ENCODE measurements at regions not wholly inside any gene's neighbourhood (a gene's known extent, or its start where the extent isn't known, plus 50 kb on each side); places are given as distances from the start of the nearest gene placed in this dataset.

GRCh38 chr5:27171761-27172261, 133.4 kb upstream of the CDH9 start:
- no TSS peak for BruUV-seq (replicated peaks)
- no peak overlapping the region for H3K27ac ChIP-seq (ENCODE audit: low read depth, low read length, poor library complexity, severe bottlenecking)
- no peaks in the 10 kb centered on the region for H3K36me3 ChIP-seq (ENCODE audit: insufficient read depth, low read length)

GRCh38 chr5:27158775-27159174, 120.4 kb upstream of the CDH9 start:
- BruUV-seq (replicated peaks) = no TSS peak
- Histone ChIP-seq H3K9me3 (ENCODE audit: low read length) (no peaks in the 10 kb centered on the region), H3K27ac (ENCODE audit: low read depth, low read length, poor library complexity, severe bottlenecking) (no peak overlapping the region), H3K9me2 (ENCODE audit: insufficient read depth, low read length) (no peaks in the 10 kb centered on the region), H2AFZ (ENCODE audit: low read length) (no peak overlapping the region), H3K36me3 (ENCODE audit: insufficient read depth, low read length) (no peaks in the 10 kb centered on the region), H3K4me3 (ENCODE audit: low read depth, low read length, poor library complexity, severe bottlenecking) (no peak overlapping the region), H3K79me2 (ENCODE audit: insufficient read depth, low read depth, low read length) (no peaks in the 10 kb centered on the region), H3K4me1 (ENCODE audit: insufficient read depth, low read length, poor library complexity, severe bottlenecking) (no peaks in the 10 kb centered on the region), H3K4me2 (ENCODE audit: low read length) (no peak overlapping the region), H4K20me1 (ENCODE audit: insufficient read depth, low read length) (no peaks in the 10 kb centered on the region)
- no peak for DNase-seq (ENCODE audit: low spot score)
- ChIA-PET POLR2A (no interaction called here), CTCF (ENCODE audit: unreplicated experiment) (no interaction called here)
- TF ChIP-seq CTCF (conservative IDR thresholded peaks at IDR 0.05; ENCODE audit: low read length) (no peak), EZH2phosphoT487 (IDR thresholded peaks at IDR 0.05; ENCODE audit: borderline replicate concordance, low read depth, low read length) (no peak)
- intact Hi-C loops (cut with micrococcal nuclease; ENCODE audit: unreplicated experiment) = no loop called here

More at GRCh38 chr5:27171761-27172261, 133.4 kb upstream of the CDH9 start:
- TF ChIP-seq CTCF (conservative IDR thresholded peaks at IDR 0.05; ENCODE audit: low read length) (no peak), EZH2phosphoT487 (IDR thresholded peaks at IDR 0.05; ENCODE audit: borderline replicate concordance, low read depth, low read length) (no peak)
- Histone ChIP-seq H2AFZ (ENCODE audit: low read length) (no peak overlapping the region), H3K4me3 (ENCODE audit: low read depth, low read length, poor library complexity, severe bottlenecking) (no peak overlapping the region), H3K79me2 (ENCODE audit: insufficient read depth, low read depth, low read length) (no peaks in the 10 kb centered on the region), H3K9me2 (ENCODE audit: insufficient read depth, low read length) (no peaks in the 10 kb centered on the region), H4K20me1 (ENCODE audit: insufficient read depth, low read length) (no peaks in the 10 kb centered on the region), H3K4me1 (ENCODE audit: insufficient read depth, low read length, poor library complexity, severe bottlenecking) (no peaks in the 10 kb centered on the region), H3K4me2 (ENCODE audit: low read length) (no peak overlapping the region), H3K9me3 (ENCODE audit: low read length) (no peaks in the 10 kb centered on the region; the same call in 1 of the 2 replicates)
- ChIA-PET POLR2A (interaction anchor here (0.6 to 0.7 kb wide), 2 partner anchors 9 to 22 kb away, joined by 3 read pairs; no protein-coding TSS in a partner anchor), CTCF (ENCODE audit: unreplicated experiment) (no interaction called here)
- DNase-seq (ENCODE audit: low spot score) = no peak
- intact Hi-C loops (cut with micrococcal nuclease; ENCODE audit: unreplicated experiment) = no loop called here

GRCh38 chr5:27158171-27158570, 119.8 kb upstream of the CDH9 start:
- no peak for TF ChIP-seq CTCF (conservative IDR thresholded peaks at IDR 0.05; ENCODE audit: low read length)
- no peak for TF ChIP-seq EZH2phosphoT487 (IDR thresholded peaks at IDR 0.05; ENCODE audit: borderline replicate concordance, low read depth, low read length)
- H3K4me1 ChIP-seq (ENCODE audit: insufficient read depth, low read length, poor library complexity, severe bottlenecking) = no peaks in the 10 kb centered on the region
- no peak overlapping the region for H2AFZ ChIP-seq (ENCODE audit: low read length)
- DNase-seq (ENCODE audit: low spot score) = no peak
- H3K9me3 ChIP-seq (ENCODE audit: low read length) = 0 out of 2 replicates have a peak, but pooled peaks cover 6% of the 10 kb centered on the region
- H3K4me3 ChIP-seq (ENCODE audit: low read depth, low read length, poor library complexity, severe bottlenecking) = no peak overlapping the region
- H3K27ac ChIP-seq (ENCODE audit: low read depth, low read length, poor library complexity, severe bottlenecking) = no peak overlapping the region
- intact Hi-C loops (cut with micrococcal nuclease; ENCODE audit: unreplicated experiment) = no loop called here
- ChIA-PET CTCF (ENCODE audit: unreplicated experiment) (no interaction called here), POLR2A (no interaction called here)
- no peaks in the 10 kb centered on the region for H3K79me2 ChIP-seq (ENCODE audit: insufficient read depth, low read depth, low read length)
- H3K36me3 ChIP-seq (ENCODE audit: insufficient read depth, low read length) = no peaks in the 10 kb centered on the region
- no TSS peak for BruUV-seq (replicated peaks)
- H3K9me2 ChIP-seq (ENCODE audit: insufficient read depth, low read length) = no peaks in the 10 kb centered on the region
- H3K4me2 ChIP-seq (ENCODE audit: low read length) = no peak overlapping the region
- no peaks in the 10 kb centered on the region for H4K20me1 ChIP-seq (ENCODE audit: insufficient read depth, low read length)

All from OCI-LY7 (cell line).